Renal cortex interstitium (tissue), 11 donors: ENCODE measurements at regions not wholly inside any gene's neighbourhood (a gene's known extent, or its start where the extent isn't known, plus 50 kb on each side); places are given as distances from the start of the nearest gene placed in this dataset.

Experiments
- DNase-seq, 11 donors: peaks; one replicate each; pipeline ENCODE4 v3.0.0-alpha.2; 2013; ENCODE audit warnings: low read depth in 9 of 11, low spot score in 4 of 11; ENCODE audit errors: extremely low read depth in 1 of 11

DNA sequence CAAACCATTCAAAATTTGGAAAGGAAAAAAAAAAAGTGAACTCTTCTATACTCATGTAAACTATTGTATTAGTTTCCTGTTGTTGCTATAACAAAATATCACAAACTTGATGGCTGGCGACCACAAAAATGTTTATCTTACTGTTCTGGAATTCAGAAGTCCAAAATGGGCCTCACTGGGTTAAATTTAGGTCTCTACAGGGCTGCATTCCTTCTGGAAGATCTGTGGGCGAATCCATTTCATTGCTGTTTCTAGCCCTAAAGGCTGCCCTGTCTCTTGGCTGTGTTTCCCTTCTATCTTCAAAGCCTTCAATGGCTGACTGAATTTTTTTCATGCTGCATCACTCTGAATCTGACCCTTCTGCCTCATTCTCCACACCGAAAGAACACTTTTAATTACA is 105.1 kb upstream of the NAV3 start:
- no peak for DNase-seq

- peak in 6 of 11 donors; percentile 14 to 34 (median 18) for DNase-seq
Measured at GRCh38 chr12:77724367-77724957, 106.2 kb upstream of the NAV3 start.

GRCh38 chr12:77723308-77723707 is 107.4 kb upstream of the NAV3 start:
- DNase-seq, result no peak

- DNase-seq, result no peak
Measured at GRCh38 chr12:77722536-77722935, 108.2 kb upstream of the NAV3 start.

DNA sequence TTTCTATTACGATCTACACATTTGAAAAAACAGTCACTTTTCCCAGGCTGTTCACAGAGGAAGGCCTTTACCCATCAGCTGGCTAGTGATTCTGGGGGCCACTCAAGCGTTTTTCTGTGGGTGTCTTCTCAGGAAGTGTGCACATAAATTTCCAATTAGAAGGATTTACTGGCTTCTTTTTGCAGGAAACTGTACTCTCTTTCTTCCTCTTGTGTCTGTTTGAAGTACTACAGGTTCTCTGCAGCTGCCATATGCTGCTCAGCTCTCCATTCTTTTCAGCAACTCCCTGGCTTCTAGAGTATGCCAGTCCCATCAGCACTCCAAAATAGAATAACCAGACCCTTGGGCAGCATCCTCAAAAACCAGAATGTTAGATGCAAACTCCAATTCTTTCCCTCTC is 110.4 kb upstream of the NAV3 start:
- DNase-seq, result no peak

DNA sequence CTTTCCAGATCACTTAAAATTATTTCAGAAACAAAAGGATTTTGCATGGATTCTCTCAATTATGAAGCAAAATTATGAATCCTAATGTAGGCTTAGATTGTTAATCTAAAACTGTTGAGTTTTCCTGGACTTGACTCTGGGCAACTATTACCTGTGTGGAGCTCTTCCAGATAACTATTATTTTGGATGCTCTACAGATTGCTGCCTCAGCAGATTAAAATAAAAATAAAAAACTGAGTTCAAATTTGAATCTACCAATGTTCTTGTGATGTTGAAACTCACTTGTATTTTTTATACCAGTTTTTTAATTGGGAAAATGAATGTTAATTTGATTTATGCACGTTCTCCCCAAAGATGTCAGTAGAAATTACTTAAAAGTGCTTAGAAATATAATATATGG is 120.5 kb upstream of the NAV3 start:
- DNase-seq, result no peak

DNA sequence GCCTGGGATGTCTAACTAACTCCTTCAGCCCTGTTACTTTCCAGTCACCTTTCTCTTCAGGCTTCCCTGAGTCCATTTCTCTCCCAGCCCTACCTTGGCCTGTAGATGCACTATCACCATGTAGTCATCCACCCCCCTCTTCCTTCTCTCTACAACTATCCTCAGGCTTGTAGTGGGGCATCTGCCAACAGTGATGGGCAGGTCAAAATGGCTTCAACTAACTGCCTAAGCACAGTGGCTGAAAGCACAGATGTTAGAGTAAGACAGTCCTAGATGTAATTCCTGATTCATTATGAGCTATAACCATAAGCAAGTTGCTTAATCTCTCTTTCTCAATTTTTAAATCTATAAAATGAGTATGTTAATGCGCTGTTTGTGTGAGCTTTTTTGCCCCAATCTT is 133.6 kb upstream of the NAV3 start:
- no peak for DNase-seq

- DNase-seq, result no peak
Measured at GRCh38 chr12:77696183-77696582, 134.5 kb upstream of the NAV3 start.

DNA sequence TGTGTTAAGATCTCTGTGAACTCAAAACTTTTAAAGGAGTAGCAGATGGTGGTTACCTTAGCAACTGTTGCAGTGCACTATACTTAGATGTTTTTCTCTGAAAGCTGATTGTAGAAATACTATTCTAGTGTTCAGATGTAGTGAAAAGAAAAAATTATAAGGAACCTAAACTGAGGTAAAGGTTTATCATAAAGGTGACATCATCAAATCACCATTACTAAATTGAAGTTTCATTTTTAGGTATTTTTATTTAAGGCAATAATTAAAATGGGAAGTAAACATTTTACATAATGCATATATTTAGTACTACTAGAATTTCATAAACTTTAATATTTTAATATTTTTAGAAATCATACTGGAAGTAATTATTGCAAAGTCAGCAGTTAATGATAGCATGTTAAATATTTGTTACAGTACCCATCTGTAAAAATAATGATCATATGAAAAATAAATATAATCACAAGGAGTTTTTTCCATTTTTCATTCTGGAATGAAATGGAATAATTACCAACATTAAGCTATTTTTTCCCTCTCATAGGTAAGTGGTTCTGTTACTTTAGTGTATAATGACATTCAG is 141.1 kb upstream of the NAV3 start:
- no peak for DNase-seq

DNA sequence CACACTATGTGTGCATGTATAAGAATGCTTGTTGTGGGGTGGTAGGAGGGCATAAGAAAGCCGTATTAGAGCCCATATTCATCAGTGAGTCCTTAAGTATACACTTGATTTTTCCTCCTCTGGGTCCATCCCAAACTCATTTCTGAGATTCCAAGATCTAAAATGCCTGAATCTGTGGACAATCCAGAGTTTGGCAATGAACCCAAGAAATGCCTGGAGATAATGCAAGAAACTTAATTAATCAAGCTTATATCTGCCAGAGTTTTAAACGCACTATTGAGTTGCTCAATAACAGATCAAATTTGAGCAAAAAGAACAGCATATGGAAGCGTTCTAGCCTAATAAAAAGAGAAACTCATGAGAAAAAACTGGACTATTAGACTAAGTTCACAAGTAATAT is 143.4 kb upstream of the NAV3 start:
- no peak for DNase-seq

GRCh38 chr12:77686760-77687159 is 143.9 kb upstream of the NAV3 start:
- peak in 6 of 11 donors; percentile 2 to 9 (median 8) for DNase-seq

GRCh38 chr12:77685901-77686300 is 144.8 kb upstream of the NAV3 start:
- DNase-seq, result no peak

GRCh38 chr12:77685112-77685511 is 145.6 kb upstream of the NAV3 start:
- DNase-seq, result peak; percentile 42 to 73 (median 50)

DNA sequence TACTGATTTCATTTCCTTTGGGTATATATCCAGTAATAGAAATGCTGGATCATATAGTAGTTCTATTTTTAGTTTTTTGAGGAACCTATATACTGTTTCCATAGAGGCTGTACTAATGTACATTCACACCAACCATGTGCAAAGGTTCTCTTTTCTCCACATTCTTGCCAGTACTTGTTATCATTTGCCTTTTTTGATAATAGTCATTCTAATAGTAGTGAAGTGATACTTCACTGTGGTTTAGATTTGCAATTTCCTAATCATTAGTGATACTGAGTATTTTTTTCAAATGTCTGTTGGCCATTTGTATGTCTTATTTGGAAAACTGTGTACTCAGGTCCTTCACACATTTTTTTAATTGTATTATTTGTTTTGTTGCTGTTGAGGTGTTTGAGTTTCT is 148.2 kb upstream of the NAV3 start:
- DNase-seq, result no peak

- no peak for DNase-seq
Measured at GRCh38 chr12:77681726-77682125, 149.0 kb upstream of the NAV3 start.

GRCh38 chr12:77679686-77680085 is 151.0 kb upstream of the NAV3 start:
- no peak for DNase-seq

DNA sequence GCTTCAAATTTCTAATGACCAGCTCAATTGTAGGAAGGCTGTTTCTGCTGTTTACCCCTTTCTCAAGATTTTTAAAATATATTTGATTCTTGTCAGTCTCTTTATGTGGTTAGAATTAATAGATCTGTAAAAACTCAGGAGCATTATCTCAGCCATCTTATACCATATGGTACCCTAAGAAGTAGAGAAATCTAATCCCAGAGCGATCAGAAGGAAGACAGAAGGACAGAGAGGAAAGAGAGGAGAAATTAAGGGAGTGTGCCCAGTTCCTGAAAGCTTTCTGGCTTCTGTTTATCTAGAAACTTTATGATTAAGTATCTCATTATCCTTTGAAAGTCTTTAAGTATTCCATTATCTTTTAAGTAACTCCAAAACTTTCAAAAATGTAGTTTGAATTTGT is 152.1 kb upstream of the NAV3 start:
- no peak for DNase-seq

- DNase-seq, result no peak
Measured at GRCh38 chr12:77667101-77667500, 163.6 kb upstream of the NAV3 start.

- DNase-seq, result no peak
Measured at GRCh38 chr12:77648716-77649115, 182.0 kb upstream of the NAV3 start.

GRCh38 chr12:77645966-77646598 is 184.6 kb upstream of the NAV3 start:
- no peak for DNase-seq
